ENCODE measurements at regions not wholly inside any gene's neighbourhood (a gene's known extent, or its start where the extent isn't known, plus 50 kb on each side); places are given as distances from the start of the nearest gene placed in this dataset.

DNA sequence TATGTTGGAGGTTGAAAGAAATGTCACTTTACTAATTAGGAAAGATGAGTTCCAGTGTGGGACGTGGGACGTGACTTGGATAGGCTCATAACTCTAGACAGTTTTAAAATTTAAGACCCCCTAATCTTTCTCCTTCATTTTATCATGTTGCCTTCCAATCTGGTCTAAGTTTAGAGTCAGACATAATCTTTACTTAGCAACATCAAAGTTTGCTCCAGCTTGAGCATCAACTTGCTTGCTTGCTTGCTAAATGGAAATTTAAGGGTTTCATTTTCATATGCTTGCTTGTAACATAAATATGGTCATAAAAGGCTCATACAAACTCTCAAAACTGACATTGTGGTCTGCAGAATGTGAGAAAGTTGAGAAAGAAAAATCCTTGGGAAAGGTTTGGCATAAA is 428.9 kb downstream of the EPHA4 start:
- Histone ChIP-seq H3K36me3 (no peaks in the 10 kb centered on the region), H3K27ac (no peak overlapping the region), H3K4me3 (replicated peaks in 1 of 3) (no peak overlapping the region), H3K27me3 (no peaks in the 10 kb centered on the region), H3K9me3 (no peaks in the 10 kb centered on the region), H3K4me1 (no peaks in the 10 kb centered on the region)
- TF ChIP-seq, protein P1, sequence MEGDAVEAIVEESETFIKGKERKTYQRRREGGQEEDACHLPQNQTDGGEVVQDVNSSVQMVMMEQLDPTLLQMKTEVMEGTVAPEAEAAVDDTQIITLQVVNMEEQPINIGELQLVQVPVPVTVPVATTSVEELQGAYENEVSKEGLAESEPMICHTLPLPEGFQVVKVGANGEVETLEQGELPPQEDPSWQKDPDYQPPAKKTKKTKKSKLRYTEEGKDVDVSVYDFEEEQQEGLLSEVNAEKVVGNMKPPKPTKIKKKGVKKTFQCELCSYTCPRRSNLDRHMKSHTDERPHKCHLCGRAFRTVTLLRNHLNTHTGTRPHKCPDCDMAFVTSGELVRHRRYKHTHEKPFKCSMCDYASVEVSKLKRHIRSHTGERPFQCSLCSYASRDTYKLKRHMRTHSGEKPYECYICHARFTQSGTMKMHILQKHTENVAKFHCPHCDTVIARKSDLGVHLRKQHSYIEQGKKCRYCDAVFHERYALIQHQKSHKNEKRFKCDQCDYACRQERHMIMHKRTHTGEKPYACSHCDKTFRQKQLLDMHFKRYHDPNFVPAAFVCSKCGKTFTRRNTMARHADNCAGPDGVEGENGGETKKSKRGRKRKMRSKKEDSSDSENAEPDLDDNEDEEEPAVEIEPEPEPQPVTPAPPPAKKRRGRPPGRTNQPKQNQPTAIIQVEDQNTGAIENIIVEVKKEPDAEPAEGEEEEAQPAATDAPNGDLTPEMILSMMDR (IDR thresholded peaks at IDR 0.05), result no peak
- TF ChIP-seq POLR2A (IDR thresholded peaks at IDR 0.05), result no peak
- WGBS, 2 donors, result 89 to 90% methylated on average over 2 of the region's 2 CpGs
- intact Hi-C loops (cut with DNase I), result no loop called here
- no peak for DNase-seq

DNA sequence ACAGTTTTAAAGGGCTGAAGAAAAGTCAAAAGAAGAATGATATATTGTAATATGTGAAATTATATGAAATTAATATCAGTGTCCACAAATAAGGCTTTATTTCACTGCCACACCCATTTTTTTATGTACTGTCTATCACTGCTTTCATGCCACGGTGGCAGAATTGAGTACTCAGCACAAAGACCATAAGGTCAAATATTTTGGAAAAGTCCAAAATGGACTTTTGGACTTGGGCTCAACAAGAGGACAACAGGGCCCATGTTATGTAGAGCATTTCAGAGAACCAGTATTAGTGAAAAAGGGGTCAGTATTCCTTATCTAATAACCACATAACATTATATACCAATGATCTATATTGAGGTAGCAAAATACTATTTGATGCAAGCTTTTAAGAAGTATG is 427.2 kb downstream of the EPHA4 start:
- 82 to 89% methylated on average over 1 of the region's 1 CpG for WGBS, 2 donors
- DNase-seq, result no peak
- Histone ChIP-seq H3K27ac (no peak overlapping the region), H3K4me1 (no peaks in the 10 kb centered on the region), H3K4me3 (replicated peaks in 1 of 3) (no peak overlapping the region), H3K36me3 (no peaks in the 10 kb centered on the region), H3K27me3 (no peaks in the 10 kb centered on the region), H3K9me3 (no peaks in the 10 kb centered on the region)
- no peak for TF ChIP-seq POLR2A (IDR thresholded peaks at IDR 0.05)
- TF ChIP-seq, protein P1 (IDR thresholded peaks at IDR 0.05), result no peak
- intact Hi-C loops (cut with DNase I), result no loop called here

DNA sequence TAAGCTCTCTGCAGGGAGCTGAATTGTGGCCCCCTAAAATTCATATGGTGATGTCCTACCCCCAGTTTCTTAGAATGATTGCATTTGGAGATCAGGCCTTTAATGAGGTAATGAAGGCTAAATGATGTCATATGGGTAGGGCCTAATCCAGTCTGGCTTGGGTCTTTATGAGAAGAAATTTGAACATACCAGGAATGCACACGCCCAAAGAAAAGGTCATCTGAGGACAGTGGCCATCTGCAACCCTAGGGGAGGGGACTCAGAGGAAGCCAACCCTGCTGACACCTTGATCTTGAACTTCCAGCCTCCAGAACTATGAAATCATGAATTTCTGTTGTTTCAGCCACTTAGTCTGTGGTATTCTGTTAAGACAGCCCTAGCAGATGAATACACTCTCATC is 426.7 kb downstream of the EPHA4 start:
- H3K4me1 ChIP-seq, result no peaks in the 10 kb centered on the region
- 90 to 92% methylated on average over 1 of the region's 1 CpG for WGBS, 2 donors

DNA sequence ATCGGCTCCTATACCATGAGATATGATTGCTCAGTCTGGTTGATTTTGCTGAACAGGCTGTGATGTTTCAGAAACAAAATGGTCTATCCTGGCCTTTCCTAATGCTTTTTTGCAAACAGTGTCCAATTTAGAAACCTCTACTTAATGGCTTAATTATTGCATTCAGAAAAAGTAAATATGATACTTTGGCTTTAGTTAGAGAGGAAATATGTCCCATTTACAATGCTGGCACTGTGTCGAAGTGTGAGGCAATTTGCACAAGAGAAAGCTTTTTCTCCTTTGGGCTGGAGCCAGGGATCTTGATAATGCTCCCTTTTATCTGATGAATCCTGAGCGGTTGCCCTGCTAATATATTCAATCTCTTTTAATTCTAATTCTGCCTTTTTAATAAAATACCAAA is 418.9 kb downstream of the EPHA4 start:
- no peaks in the 10 kb centered on the region for H3K36me3 ChIP-seq
- DNase-seq, result no peak
- no peaks in the 10 kb centered on the region for H3K27me3 ChIP-seq
- H3K4me3 ChIP-seq (replicated peaks in 1 of 3), result no peak overlapping the region
- intact Hi-C loops (cut with DNase I), result no loop called here
- H3K4me1 ChIP-seq, result no peaks in the 10 kb centered on the region
- H3K27ac ChIP-seq, result no peak overlapping the region
- TF ChIP-seq, protein P1 (IDR thresholded peaks at IDR 0.05), result no peak
- WGBS, 2 donors, result 74 to 78% methylated on average over 3 of the region's 3 CpGs
- H3K9me3 ChIP-seq, result no peaks in the 10 kb centered on the region

More for the DNA sequence above, 426.7 kb downstream of the EPHA4 start:
- no peaks in the 10 kb centered on the region for H3K36me3 ChIP-seq
- no peaks in the 10 kb centered on the region for H3K9me3 ChIP-seq
- H3K27me3 ChIP-seq, result no peaks in the 10 kb centered on the region
- no peak for DNase-seq
- intact Hi-C loops (cut with DNase I), result no loop called here
- TF ChIP-seq, protein P1 (IDR thresholded peaks at IDR 0.05), result no peak
- no peak for TF ChIP-seq POLR2A (IDR thresholded peaks at IDR 0.05)
- H3K27ac ChIP-seq, result no peak overlapping the region
- no peak overlapping the region for H3K4me3 ChIP-seq (replicated peaks in 1 of 3)

DNA sequence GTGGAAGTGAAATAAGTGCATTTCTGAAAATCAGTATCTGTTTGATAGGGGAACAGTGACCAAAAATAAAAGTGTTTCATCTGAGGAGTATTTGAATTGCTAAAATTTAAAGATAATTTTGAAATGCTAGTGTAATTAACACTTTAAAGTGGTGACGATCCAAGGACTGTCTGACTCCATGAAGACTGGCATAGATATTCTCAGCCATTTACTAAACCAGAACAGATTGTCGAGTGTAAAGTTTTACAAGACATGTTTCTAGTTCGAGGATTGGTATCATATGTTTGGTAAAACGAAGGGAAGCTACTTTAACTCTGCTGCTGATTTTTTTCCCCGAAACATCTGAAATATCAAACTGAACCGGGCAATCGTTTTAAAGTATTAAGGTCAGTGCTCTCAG is 417.9 kb downstream of the EPHA4 start:
- H3K27me3 ChIP-seq, result no peaks in the 10 kb centered on the region
- no peaks in the 10 kb centered on the region for H3K36me3 ChIP-seq
- WGBS, 2 donors, result 90 to 95% methylated on average over 7 of the region's 7 CpGs
- TF ChIP-seq, protein P1 (IDR thresholded peaks at IDR 0.05), result no peak
- TF ChIP-seq POLR2A (IDR thresholded peaks at IDR 0.05), result no peak
- intact Hi-C loops (cut with DNase I), result no loop called here
- no peaks in the 10 kb centered on the region for H3K4me1 ChIP-seq
- no peak overlapping the region for H3K4me3 ChIP-seq (replicated peaks in 1 of 3)
- no peak for DNase-seq
- H3K27ac ChIP-seq, result no peak overlapping the region
- no peaks in the 10 kb centered on the region for H3K9me3 ChIP-seq

All from thyroid gland (tissue), 4 donors.